Brain microvascular endothelial cell (primary cell): ENCODE measurements at regions not wholly inside any gene's neighbourhood (a gene's known extent, or its start where the extent isn't known, plus 50 kb on each side); places are given as distances from the start of the nearest gene placed in this dataset.

Experiments
- DNase-seq: peaks from one replicate; pipeline ENCODE4 v3.0.0-alpha.2; 2020
- H3K27ac ChIP-seq: fragments of 250-450 bp; sonication (Bioruptor Pico); 2 replicates; pipeline ENCODE4 v1.5.1; 2020; ENCODE audit warnings: mild to moderate bottlenecking, moderate library complexity
- H3K27me3 ChIP-seq: fragments of 250-450 bp; sonication (Bioruptor Pico); replicated peaks from 2 replicates; pipeline ENCODE4 v1.5.1; 2020; ENCODE audit warnings: mild to moderate bottlenecking
- H3K36me3 ChIP-seq: fragments of 250-450 bp; sonication (Bioruptor Pico); replicated peaks from 2 replicates; pipeline ENCODE4 v1.5.1; 2020; ENCODE audit warnings: mild to moderate bottlenecking
- H3K4me3 ChIP-seq: 2 replicates; pipeline ENCODE4 v1.5.1; 2011; ENCODE audit warnings: low read depth, mild to moderate bottlenecking, control low read depth, low read length, moderate library complexity
- in situ Hi-C: cut with HindIII; loops from 2 replicates; pipeline ENCODE4 v1.10.0; 2017; ENCODE audit warnings: low sequenced_read_pairs, low pct_ligation_motif_present
- TF ChIP-seq, protein P1 (sequence below): IDR thresholded peaks from 2 replicates; pipeline ENCODE4 v1.5.1; 2011; ENCODE audit warnings: low read depth, mild to moderate bottlenecking, moderate library complexity, low read length, control low read depth, inconsistent platforms; ENCODE audit errors: missing control alignments

DNA sequence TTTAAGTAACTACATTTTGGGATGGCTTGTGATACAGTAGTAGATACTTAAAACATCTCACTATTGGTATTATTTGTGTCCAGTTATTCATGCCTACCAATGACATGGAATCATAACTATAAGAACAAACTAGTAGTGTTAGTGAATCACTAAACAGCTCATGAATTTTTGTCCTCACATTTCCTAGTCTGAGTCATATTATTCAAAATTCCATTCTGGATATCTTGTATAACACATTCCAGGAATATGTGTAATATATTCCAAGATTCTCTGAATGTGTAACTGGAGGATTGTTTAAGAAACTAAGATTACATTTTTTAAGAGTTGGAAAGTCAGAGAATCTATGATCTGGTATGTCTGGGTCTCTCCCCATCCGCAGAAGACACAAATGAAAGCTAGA, 565.3 kb upstream of the ZNF608 start:
- TF ChIP-seq, protein P1, sequence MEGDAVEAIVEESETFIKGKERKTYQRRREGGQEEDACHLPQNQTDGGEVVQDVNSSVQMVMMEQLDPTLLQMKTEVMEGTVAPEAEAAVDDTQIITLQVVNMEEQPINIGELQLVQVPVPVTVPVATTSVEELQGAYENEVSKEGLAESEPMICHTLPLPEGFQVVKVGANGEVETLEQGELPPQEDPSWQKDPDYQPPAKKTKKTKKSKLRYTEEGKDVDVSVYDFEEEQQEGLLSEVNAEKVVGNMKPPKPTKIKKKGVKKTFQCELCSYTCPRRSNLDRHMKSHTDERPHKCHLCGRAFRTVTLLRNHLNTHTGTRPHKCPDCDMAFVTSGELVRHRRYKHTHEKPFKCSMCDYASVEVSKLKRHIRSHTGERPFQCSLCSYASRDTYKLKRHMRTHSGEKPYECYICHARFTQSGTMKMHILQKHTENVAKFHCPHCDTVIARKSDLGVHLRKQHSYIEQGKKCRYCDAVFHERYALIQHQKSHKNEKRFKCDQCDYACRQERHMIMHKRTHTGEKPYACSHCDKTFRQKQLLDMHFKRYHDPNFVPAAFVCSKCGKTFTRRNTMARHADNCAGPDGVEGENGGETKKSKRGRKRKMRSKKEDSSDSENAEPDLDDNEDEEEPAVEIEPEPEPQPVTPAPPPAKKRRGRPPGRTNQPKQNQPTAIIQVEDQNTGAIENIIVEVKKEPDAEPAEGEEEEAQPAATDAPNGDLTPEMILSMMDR = no peak
- Histone ChIP-seq H3K4me3 (no peak overlapping the region), H3K36me3 (no peaks in the 10 kb centered on the region), H3K27ac (no peak overlapping the region), H3K27me3 (no peaks in the 10 kb centered on the region)
- peak; percentile 21 for DNase-seq
- in situ Hi-C loops = no loop called here

DNA sequence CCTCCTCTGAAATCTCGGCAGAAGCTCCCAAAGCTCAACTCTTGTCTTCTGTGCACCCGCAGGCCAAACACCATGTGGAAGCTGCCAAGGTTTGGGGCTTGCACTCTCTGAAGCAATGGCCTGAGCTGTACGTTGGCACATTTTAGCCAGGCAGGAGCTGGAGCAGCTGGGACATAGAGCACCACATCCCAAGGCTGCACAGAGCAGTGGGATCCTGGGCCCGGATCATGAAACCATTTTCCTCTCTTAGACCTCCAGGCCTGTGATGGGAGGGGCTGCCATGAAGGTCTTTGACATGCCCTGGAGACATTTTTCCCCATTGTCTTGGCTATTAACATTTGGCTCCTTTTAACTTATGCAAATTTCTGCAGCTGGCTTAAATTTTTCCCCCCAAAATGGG, 567.1 kb upstream of the ZNF608 start:
- Histone ChIP-seq H3K27ac (no peak overlapping the region), H3K36me3 (no peaks in the 10 kb centered on the region), H3K27me3 (no peaks in the 10 kb centered on the region), H3K4me3 (no peak overlapping the region)
- in situ Hi-C loops = no loop called here
- no peak for DNase-seq
- TF ChIP-seq, protein P1 = no peak

DNA sequence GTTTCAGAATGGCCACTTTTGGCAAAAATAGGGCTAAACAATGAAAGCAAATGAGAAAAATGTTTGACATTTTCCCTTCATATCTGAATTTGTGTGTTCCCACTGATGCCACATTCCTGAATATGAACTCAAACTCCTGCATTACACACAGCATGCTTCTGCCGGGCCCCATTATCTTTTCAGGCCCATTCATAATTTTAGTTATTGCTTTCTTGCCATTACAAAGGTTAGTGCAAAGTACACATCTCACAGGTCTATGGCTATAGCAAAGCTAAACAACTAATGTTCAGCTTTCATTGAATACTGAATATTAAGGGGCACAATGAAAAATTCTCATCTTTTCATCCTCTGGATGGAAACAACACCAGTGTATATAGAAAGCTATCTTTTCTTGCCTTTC, 568.9 kb upstream of the ZNF608 start:
- Histone ChIP-seq H3K4me3 (no peak overlapping the region), H3K27ac (no peak overlapping the region), H3K36me3 (no peaks in the 10 kb centered on the region), H3K27me3 (no peaks in the 10 kb centered on the region)
- no peak for DNase-seq
- TF ChIP-seq, protein P1 = no peak
- in situ Hi-C loops = no loop called here

DNA sequence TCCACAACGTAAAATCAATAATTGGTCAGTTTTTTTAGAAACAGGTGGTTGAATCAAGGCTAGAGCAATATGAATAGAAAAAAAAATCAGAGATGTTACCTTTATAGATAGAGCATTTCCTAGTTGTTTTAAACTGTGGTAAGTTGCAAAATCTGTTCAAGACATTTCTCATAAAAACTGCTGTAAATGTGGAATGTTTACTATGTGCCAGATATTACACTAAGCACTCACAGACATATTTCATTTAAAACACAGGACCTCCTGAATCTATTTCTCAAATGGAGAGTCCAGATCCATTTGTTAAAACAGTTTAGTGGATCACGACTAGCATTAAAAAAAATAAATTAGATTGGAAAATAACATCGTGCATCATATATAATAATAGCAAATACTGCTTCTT, 570.0 kb upstream of the ZNF608 start:
- Histone ChIP-seq H3K4me3 (no peak overlapping the region), H3K36me3 (no peaks in the 10 kb centered on the region), H3K27me3 (no peaks in the 10 kb centered on the region), H3K27ac (no peak overlapping the region)
- TF ChIP-seq, protein P1 = no peak
- in situ Hi-C loops = no loop called here
- DNase-seq = no peak

DNA sequence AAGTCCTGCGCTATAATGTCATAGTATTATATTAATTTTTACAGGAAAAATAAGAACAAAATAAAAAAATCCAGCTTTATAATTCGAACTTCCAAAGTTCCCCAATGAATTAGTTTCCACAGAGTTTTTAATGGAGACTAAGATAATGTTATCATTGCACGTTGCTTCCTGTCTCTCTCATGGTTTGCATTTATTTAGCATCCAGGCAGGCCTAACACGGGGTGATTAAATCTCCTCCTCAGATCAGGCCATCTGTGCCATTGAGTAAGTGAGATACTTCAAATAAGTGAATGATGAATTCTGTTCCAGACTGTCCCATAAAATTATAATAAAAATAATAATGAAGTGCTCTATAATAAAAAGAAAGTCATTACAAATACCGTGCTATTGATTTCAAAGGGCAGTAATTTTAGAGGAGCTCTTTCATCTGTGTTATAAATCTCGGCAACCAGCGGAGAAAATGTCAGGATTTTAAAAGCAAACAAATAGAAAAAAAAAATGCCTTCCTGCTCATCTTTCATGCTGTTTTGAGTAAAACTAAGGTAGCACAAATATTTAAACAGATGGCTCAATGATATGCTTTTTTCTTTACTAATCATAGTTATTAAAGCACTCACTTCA, 570.6 kb upstream of the ZNF608 start:
- in situ Hi-C loops = no loop called here

DNA sequence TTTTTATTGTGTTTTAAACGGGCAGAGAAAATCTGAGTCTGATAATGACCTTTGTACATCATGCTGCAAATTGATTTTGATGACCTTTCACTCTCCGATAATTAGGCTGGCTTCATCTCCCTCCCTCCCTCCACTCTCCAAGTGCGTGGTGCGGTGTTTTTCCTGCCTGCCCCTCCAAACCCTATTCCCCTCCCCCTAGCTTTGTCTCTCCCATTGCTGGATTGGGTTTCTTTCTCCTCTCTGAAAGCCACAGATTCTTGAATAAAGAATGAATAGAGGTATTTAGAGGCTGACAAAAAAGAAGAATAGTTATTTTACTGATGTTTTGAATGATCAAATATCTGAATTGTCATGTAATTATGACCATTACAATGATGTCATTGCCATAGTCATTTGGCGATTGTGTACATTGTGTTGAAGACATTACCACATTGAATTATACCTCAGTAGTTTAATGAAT, 571.1 kb upstream of the ZNF608 start:
- no peak for DNase-seq
- H3K27ac ChIP-seq = no peak overlapping the region
- TF ChIP-seq, protein P1 = no peak
- H3K27me3 ChIP-seq = no peaks in the 10 kb centered on the region
- no peak overlapping the region for H3K4me3 ChIP-seq
- in situ Hi-C loops = no loop called here
- H3K36me3 ChIP-seq = no peaks in the 10 kb centered on the region

More for the DNA sequence above, 570.6 kb upstream of the ZNF608 start:
- Histone ChIP-seq H3K27ac (no peak overlapping the region), H3K27me3 (no peaks in the 10 kb centered on the region), H3K4me3 (no peak overlapping the region), H3K36me3 (no peaks in the 10 kb centered on the region)
- TF ChIP-seq, protein P1 = no peak
- DNase-seq = no peak
